ENCODE measurements at regions not wholly inside any gene's neighbourhood (a gene's known extent, or its start where the extent isn't known, plus 50 kb on each side); places are given as distances from the start of the nearest gene placed in this dataset.

DNA sequence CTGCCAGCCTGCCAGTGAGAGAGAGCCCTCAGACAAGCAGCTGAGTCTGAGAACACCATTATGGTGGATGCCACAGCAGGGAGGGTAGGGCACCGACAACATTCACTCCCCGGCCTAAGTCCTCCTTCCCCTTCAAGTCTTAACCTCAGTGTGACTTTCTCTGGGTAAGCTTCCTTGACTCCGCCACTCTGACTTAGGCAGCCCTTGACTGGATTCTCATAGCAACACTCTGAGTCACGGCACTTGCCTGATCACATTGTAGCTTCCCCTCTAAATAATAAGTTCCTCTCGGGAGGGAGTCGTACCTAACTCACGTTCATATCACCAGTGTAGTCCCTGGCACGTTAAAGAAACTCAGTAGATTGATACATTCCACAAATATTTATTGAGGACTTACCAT lies 180.5 kb downstream of the FOXB1 start:
- TF ChIP-seq, protein P1, sequence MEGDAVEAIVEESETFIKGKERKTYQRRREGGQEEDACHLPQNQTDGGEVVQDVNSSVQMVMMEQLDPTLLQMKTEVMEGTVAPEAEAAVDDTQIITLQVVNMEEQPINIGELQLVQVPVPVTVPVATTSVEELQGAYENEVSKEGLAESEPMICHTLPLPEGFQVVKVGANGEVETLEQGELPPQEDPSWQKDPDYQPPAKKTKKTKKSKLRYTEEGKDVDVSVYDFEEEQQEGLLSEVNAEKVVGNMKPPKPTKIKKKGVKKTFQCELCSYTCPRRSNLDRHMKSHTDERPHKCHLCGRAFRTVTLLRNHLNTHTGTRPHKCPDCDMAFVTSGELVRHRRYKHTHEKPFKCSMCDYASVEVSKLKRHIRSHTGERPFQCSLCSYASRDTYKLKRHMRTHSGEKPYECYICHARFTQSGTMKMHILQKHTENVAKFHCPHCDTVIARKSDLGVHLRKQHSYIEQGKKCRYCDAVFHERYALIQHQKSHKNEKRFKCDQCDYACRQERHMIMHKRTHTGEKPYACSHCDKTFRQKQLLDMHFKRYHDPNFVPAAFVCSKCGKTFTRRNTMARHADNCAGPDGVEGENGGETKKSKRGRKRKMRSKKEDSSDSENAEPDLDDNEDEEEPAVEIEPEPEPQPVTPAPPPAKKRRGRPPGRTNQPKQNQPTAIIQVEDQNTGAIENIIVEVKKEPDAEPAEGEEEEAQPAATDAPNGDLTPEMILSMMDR (IDR thresholded peaks at IDR 0.05) = no peak
- no peak for TF ChIP-seq EZH2 (IDR thresholded peaks at IDR 0.05)

Data from neural progenitor cell (in vitro differentiated cells).